ENCODE measurements at regions not wholly inside any gene's neighbourhood (a gene's known extent, or its start where the extent isn't known, plus 50 kb on each side); places are given as distances from the start of the nearest gene placed in this dataset.
A peak's percentile ranks its signal among the peaks of the same experiment; 100 is the strongest.

DNA sequence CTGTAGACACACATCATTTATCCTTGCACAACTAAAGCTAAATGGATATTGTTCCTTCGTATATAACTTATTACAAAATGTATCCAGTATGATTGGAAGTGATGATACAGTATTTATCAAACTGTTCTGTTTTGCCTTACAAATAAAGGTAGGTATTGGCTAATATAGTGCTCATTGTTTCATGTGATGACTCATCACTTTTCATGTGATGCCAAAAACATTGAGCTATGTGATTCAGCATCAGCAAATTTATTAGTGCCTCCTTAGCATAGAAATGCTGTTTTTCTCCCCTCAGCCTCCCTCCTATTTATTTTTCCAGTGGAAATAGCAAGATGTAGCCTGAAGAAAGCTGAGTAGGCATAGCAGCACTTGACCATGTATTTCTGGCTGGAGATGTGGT lies 228.6 kb upstream of the LYPLAL1 start:
- BruUV-seq (replicated peaks), result no TSS peak
- intact Hi-C loops (cut with micrococcal nuclease) (no loop called here), in situ Hi-C loops (cut with MboI) (no loop called here)
- H3K4me2 ChIP-seq (ENCODE audit: insufficient read depth, low read length), result no peak overlapping the region
- H3K4me3 ChIP-seq, result no peak overlapping the region
- ATAC-seq, result no peak
- H3K9me3 ChIP-seq (replicated peaks; ENCODE audit: control insufficient read depth, insufficient read depth, low read depth, low read length), result no peaks in the 10 kb centered on the region
- WGBS (ENCODE audit: insufficient coverage, low coverage, missing lambda C conversion rate), result 0% methylated on average over 1 of the region's 1 CpG
- ChIA-PET POLR2A (no interaction called here), CTCF (ENCODE audit: low intra/inter-chr PET ratio) (no interaction called here)
- no peaks in the 10 kb centered on the region for H3K27me3 ChIP-seq (ENCODE audit: control insufficient read depth in 2 of 2, insufficient read depth in 2 of 2, low read length in 2 of 2)
- no peaks in the 10 kb centered on the region for H3K9me1 ChIP-seq (ENCODE audit: control insufficient read depth, insufficient read depth, low read length)
- H3K4me1 ChIP-seq (replicated peaks in 1 of 2; ENCODE audit: control insufficient read depth in 2 of 2, insufficient read depth in 2 of 2, low read length in 2 of 2), result no peaks in the 10 kb centered on the region
- no peaks in the 10 kb centered on the region for H3K36me3 ChIP-seq (ENCODE audit: control insufficient read depth, insufficient read depth, low read length)
- H3K9ac ChIP-seq (ENCODE audit: insufficient read depth in 1 of 2, low read depth in 2 of 2, low read length in 2 of 2), result no peak overlapping the region
- H4K20me1 ChIP-seq (replicated peaks; ENCODE audit: control insufficient read depth, insufficient read depth, low read length), result no peaks in the 10 kb centered on the region
- H2AFZ ChIP-seq (ENCODE audit: low read depth, low read length), result no peak overlapping the region
- FAIRE-seq, result no peak
- no peak overlapping the region for H3K27ac ChIP-seq (ENCODE audit: extremely low read depth, low read depth, low read length)
- H3K79me2 ChIP-seq (ENCODE audit: control insufficient read depth, insufficient read depth, low read length), result no peaks in the 10 kb centered on the region
- DNase-seq (ENCODE audit: extremely low read depth in 1 of 4, low spot score in 3 of 4), result no peak
- TF ChIP-seq CAMTA2 (CRISPR knock-in tag; conservative IDR thresholded peaks at IDR 0.05), result no peak
- TF ChIP-seq POU5F1 (IDR thresholded peaks at IDR 0.05; ENCODE audit: borderline replicate concordance, low read depth, low read length, partially characterized antibody), result no peak
- no peak for TF ChIP-seq ZNF717 (CRISPR knock-in tag; IDR thresholded peaks at IDR 0.05)
- TF ChIP-seq C11orf30 (IDR thresholded peaks at IDR 0.05; ENCODE audit: low read depth), result peak; percentile 75
- TF ChIP-seq, protein P1, sequence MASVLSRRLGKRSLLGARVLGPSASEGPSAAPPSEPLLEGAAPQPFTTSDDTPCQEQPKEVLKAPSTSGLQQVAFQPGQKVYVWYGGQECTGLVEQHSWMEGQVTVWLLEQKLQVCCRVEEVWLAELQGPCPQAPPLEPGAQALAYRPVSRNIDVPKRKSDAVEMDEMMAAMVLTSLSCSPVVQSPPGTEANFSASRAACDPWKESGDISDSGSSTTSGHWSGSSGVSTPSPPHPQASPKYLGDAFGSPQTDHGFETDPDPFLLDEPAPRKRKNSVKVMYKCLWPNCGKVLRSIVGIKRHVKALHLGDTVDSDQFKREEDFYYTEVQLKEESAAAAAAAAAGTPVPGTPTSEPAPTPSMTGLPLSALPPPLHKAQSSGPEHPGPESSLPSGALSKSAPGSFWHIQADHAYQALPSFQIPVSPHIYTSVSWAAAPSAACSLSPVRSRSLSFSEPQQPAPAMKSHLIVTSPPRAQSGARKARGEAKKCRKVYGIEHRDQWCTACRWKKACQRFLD (CRISPR knock-in tag; IDR thresholded peaks at IDR 0.05), result no peak
- TF ChIP-seq ZNF347 (CRISPR knock-in tag; IDR thresholded peaks at IDR 0.05; ENCODE audit: low read depth), result no peak
- TF ChIP-seq TCF7L2 (IDR thresholded peaks at IDR 0.05; ENCODE audit: low read depth, low read length), result no peak
- TF ChIP-seq, protein P2, sequence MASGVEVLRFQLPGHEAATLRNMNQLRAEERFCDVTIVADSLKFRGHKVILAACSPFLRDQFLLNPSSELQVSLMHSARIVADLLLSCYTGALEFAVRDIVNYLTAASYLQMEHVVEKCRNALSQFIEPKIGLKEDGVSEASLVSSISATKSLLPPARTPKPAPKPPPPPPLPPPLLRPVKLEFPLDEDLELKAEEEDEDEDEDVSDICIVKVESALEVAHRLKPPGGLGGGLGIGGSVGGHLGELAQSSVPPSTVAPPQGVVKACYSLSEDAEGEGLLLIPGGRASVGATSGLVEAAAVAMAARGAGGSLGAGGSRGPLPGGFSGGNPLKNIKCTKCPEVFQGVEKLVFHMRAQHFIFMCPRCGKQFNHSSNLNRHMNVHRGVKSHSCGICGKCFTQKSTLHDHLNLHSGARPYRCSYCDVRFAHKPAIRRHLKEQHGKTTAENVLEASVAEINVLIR (CRISPR knock-in tag; IDR thresholded peaks at IDR 0.05), result no peak
- no peak for TF ChIP-seq MCM2 (IDR thresholded peaks at IDR 0.05; ENCODE audit: low read depth)
- TF ChIP-seq ZNF253 (CRISPR knock-in tag; conservative IDR thresholded peaks at IDR 0.05), result no peak
- TF ChIP-seq TAF9B (IDR thresholded peaks at IDR 0.05; ENCODE audit: partially characterized antibody), result no peak
- peak; percentile 85 for TF ChIP-seq MAFF (IDR thresholded peaks at IDR 0.05; ENCODE audit: low read length)
- TF ChIP-seq CC2D1A (IDR thresholded peaks at IDR 0.05), result no peak
- peak; percentile 19; the same call in 1 of the 2 replicates for TF ChIP-seq NFE2 (IDR thresholded peaks at IDR 0.05; ENCODE audit: low read depth)
- TF ChIP-seq, protein P3, sequence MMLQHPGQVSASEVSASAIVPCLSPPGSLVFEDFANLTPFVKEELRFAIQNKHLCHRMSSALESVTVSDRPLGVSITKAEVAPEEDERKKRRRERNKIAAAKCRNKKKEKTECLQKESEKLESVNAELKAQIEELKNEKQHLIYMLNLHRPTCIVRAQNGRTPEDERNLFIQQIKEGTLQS (IDR thresholded peaks at IDR 0.05), result peak; percentile 36; the same call in 1 of the 2 replicates
- TF ChIP-seq, protein P3 (CRISPR knock-in tag; conservative IDR thresholded peaks at IDR 0.05), result no peak
- TF ChIP-seq THRAP3 (IDR thresholded peaks at IDR 0.05; ENCODE audit: borderline replicate concordance), result no peak
- TF ChIP-seq NFE2L1 (tag; IDR thresholded peaks at IDR 0.05; ENCODE audit: borderline replicate concordance, low read depth), result peak; percentile 38; the same call in 1 of the 2 replicates
- TF ChIP-seq, protein P4, sequence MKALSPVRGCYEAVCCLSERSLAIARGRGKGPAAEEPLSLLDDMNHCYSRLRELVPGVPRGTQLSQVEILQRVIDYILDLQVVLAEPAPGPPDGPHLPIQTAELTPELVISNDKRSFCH (CRISPR knock-in tag; IDR thresholded peaks at IDR 0.05), result no peak
- TF ChIP-seq, protein P4 (tag; IDR thresholded peaks at IDR 0.05), result no peak
- no peak for TF ChIP-seq XRCC4 (IDR thresholded peaks at IDR 0.05; ENCODE audit: extremely low read depth, insufficient read depth, insufficient read length)
- TF ChIP-seq ZNF133 (CRISPR knock-in tag; IDR thresholded peaks at IDR 0.05), result no peak
- peak; percentile 90 for TF ChIP-seq MAFG (tag; conservative IDR thresholded peaks at IDR 0.05)
- TF ChIP-seq ZNF316 (IDR thresholded peaks at IDR 0.05), result peak; percentile 93
